RKO (cell line): ENCODE measurements at regions not wholly inside any gene's neighbourhood (a gene's known extent, or its start where the extent isn't known, plus 50 kb on each side); places are given as distances from the start of the nearest gene placed in this dataset.
"Not testable (repeated sequence)": the region's sequence is repeated elsewhere in the genome, so short reads cannot be mapped to it uniquely, and the experiment has no call there.

Experiments used
- DNase-seq: peaks from one replicate; pipeline ENCODE4 v3.0.0-alpha.2; 2016; ENCODE audit warnings: low spot score

GRCh38 chr4:14315129-14315528 is 687.2 kb upstream of the CPEB2 start:
- no peak for DNase-seq

- no peak for DNase-seq
Observed at GRCh38 chr4:14317351-14317750, 684.9 kb upstream of the CPEB2 start.

GRCh38 chr4:14318671-14319070 is 683.6 kb upstream of the CPEB2 start:
- no peak for DNase-seq

- DNase-seq, result no peak
Observed at GRCh38 chr4:14321723-14322122, 680.6 kb upstream of the CPEB2 start.

- DNase-seq, result no peak
Observed at GRCh38 chr4:14323191-14323590, 679.1 kb upstream of the CPEB2 start.

- no peak for DNase-seq
Observed at GRCh38 chr4:14329228-14329627, 673.1 kb upstream of the CPEB2 start.

- no peak for DNase-seq
Observed at GRCh38 chr4:14333616-14334015, 668.7 kb upstream of the CPEB2 start.

GRCh38 chr4:14334166-14334565 is 668.1 kb upstream of the CPEB2 start:
- no peak for DNase-seq

GRCh38 chr4:14335872-14336271 is 666.4 kb upstream of the CPEB2 start:
- no peak for DNase-seq

- DNase-seq, result no peak
Observed at GRCh38 chr4:14336656-14337055, 665.6 kb upstream of the CPEB2 start.

- DNase-seq, result no peak
Observed at GRCh38 chr4:14337892-14338584, 664.2 kb upstream of the CPEB2 start.

GRCh38 chr4:14338585-14339265 is 663.6 kb upstream of the CPEB2 start:
- DNase-seq, result no peak

GRCh38 chr4:14339715-14340114 is 662.6 kb upstream of the CPEB2 start:
- DNase-seq, result no peak

- no peak for DNase-seq
Observed at GRCh38 chr4:14340321-14340720, 662.0 kb upstream of the CPEB2 start.

GRCh38 chr4:14343961-14344360 is 658.3 kb upstream of the CPEB2 start:
- DNase-seq, result no peak

- peak; percentile 30 for DNase-seq
Observed at GRCh38 chr4:14345356-14345775, 656.9 kb upstream of the CPEB2 start.

GRCh38 chr4:14347526-14347925 is 654.8 kb upstream of the CPEB2 start:
- DNase-seq, result no peak

- DNase-seq, result no peak
Observed at GRCh38 chr4:14348506-14348905, 653.8 kb upstream of the CPEB2 start.

GRCh38 chr4:14358544-14359160 is 643.6 kb upstream of the CPEB2 start:
- not testable (repeated sequence) for DNase-seq

GRCh38 chr4:14359991-14360390 is 642.3 kb upstream of the CPEB2 start:
- no peak for DNase-seq

- DNase-seq, result no peak
Observed at GRCh38 chr4:14361084-14361483, 641.2 kb upstream of the CPEB2 start.

- DNase-seq, result no peak
Observed at GRCh38 chr4:14362385-14362784, 639.9 kb upstream of the CPEB2 start.

GRCh38 chr4:14364953-14365536 is 637.2 kb upstream of the CPEB2 start:
- DNase-seq, result no peak
